HEK293 (cell line): ENCODE measurements at regions not wholly inside any gene's neighbourhood (a gene's known extent, or its start where the extent isn't known, plus 50 kb on each side); places are given as distances from the start of the nearest gene placed in this dataset.
"Not testable (repeated sequence)": the region's sequence is repeated elsewhere in the genome, so short reads cannot be mapped to it uniquely, and the experiment has no call there.

Experiments
- CTCF ChIA-PET: fragments of 350-600 bp; formaldehyde crosslinking; extraction: SDS; loops from one replicate; lab custom pipeline; 2021; ENCODE audit warnings: antibody characterized with exemption; lab: Yijun Ruan, JAX
- POLR2A ChIA-PET: fragments of 300-600 bp; formaldehyde crosslinking; extraction: SDS; loops from one replicate; lab custom pipeline; 2020; ENCODE audit warnings: antibody characterized with exemption, inconsistent platforms; lab: Yijun Ruan, JAX
- H3K27ac ChIP-seq: fragments of 200-500 bp; sonication (Bioruptor generic); 2 replicates; pipeline ENCODE4 v1.5.1; 2014; ENCODE audit warnings: low read depth, low read length, control low read depth, inconsistent platforms; ENCODE audit errors: extremely low read depth
- H3K36me3 ChIP-seq, 2 experiments: fragments of 200-500 bp in 1 of 2; sonication (Bioruptor generic) in 1 of 2; 1 replicate in 1 of 2; 2 replicates in 1 of 2; pipeline ENCODE4 v1.5.1; 2014 to 2017; ENCODE audit warnings: inconsistent platforms in 2 of 2, low read length in 2 of 2; ENCODE audit not compliant: control insufficient read depth in 2 of 2, insufficient read depth in 1 of 2
- H3K4me1 ChIP-seq: fragments of 200-500 bp; sonication (Bioruptor generic); 2 replicates; pipeline ENCODE4 v1.5.1; 2014; ENCODE audit warnings: mild to moderate bottlenecking, low read length, inconsistent platforms; ENCODE audit not compliant: control insufficient read depth, insufficient read depth
- H3K4me3 ChIP-seq: 2 replicates; pipeline ENCODE4 v1.5.1; 2011; ENCODE audit warnings: low read depth, mild to moderate bottlenecking, control low read depth, low read length, moderate library complexity
- H3K9me3 ChIP-seq: fragments of 200-500 bp; sonication (Bioruptor generic); 2 replicates; pipeline ENCODE4 v1.5.1; 2014; ENCODE audit warnings: low read depth, low read length, inconsistent platforms; ENCODE audit not compliant: control insufficient read depth, insufficient read depth
- GLI2 ChIP-seq: fragments of 450-650 bp; formaldehyde crosslinking; IDR thresholded peaks from 2 replicates; pipeline ENCODE4; 2017; ENCODE audit warnings: missing biosample characterization, missing genetic modification characterization, low read depth, borderline replicate concordance
- HOXD13 ChIP-seq: sonication (generic); formaldehyde crosslinking; IDR thresholded peaks from 2 replicates; pipeline ENCODE4 v1.8.0; 2022; ENCODE audit warnings: missing genetic modification reagents, borderline replicate concordance
- OSR2 ChIP-seq: fragments of 450-650 bp; formaldehyde crosslinking; IDR thresholded peaks from 2 replicates; pipeline ENCODE4 v1.5.1; 2016; ENCODE audit warnings: missing biosample characterization, missing genetic modification characterization
- PRDM6 ChIP-seq: fragments of 450-650 bp; formaldehyde crosslinking; IDR thresholded peaks from 2 replicates; pipeline ENCODE4 v1.5.1; 2017; ENCODE audit warnings: missing biosample characterization, missing genetic modification characterization
- SALL2 ChIP-seq: fragments of 450-650 bp; formaldehyde crosslinking; IDR thresholded peaks from 2 replicates; pipeline ENCODE4 v1.5.0; 2017; ENCODE audit warnings: missing biosample characterization, mild to moderate bottlenecking, missing genetic modification characterization, borderline replicate concordance
- SCRT1 ChIP-seq: fragments of 450-650 bp; formaldehyde crosslinking; IDR thresholded peaks from 2 replicates; pipeline ENCODE4 v1.5.1; 2016; ENCODE audit warnings: missing biosample characterization, missing genetic modification characterization, borderline replicate concordance
- ZFP3 ChIP-seq: fragments of 450-650 bp; formaldehyde crosslinking; IDR thresholded peaks from 2 replicates; pipeline ENCODE4 v1.5.1; 2016; ENCODE audit warnings: low read depth, missing biosample characterization, missing genetic modification characterization
- ZFP37 ChIP-seq: fragments of 450-650 bp; formaldehyde crosslinking; IDR thresholded peaks from 2 replicates; pipeline ENCODE4 v1.5.1; 2016; ENCODE audit warnings: missing biosample characterization, missing genetic modification characterization
- ZFP41 ChIP-seq: fragments of 450-650 bp; formaldehyde crosslinking; IDR thresholded peaks from 2 replicates; pipeline ENCODE4 v1.5.1; 2016; ENCODE audit warnings: missing biosample characterization, missing genetic modification characterization, borderline replicate concordance
- ZNF112 ChIP-seq: fragments of 450-650 bp; formaldehyde crosslinking; IDR thresholded peaks from 2 replicates; pipeline ENCODE4 v1.5.0; 2017; ENCODE audit warnings: missing biosample characterization, missing genetic modification characterization
- ZNF2 ChIP-seq: fragments of 450-650 bp; formaldehyde crosslinking; IDR thresholded peaks from 2 replicates; pipeline ENCODE4 v1.5.1; 2016; ENCODE audit warnings: missing biosample characterization, missing genetic modification characterization
- ZNF202 ChIP-seq: fragments of 450-650 bp; formaldehyde crosslinking; IDR thresholded peaks from 2 replicates; pipeline ENCODE4 v1.5.1; 2016; ENCODE audit warnings: missing biosample characterization, missing genetic modification characterization, borderline replicate concordance
- ZNF223 ChIP-seq: fragments of 450-650 bp; formaldehyde crosslinking; IDR thresholded peaks from 2 replicates; pipeline ENCODE4 v1.5.1; 2016; ENCODE audit warnings: missing biosample characterization, missing genetic modification characterization
- ZNF311 ChIP-seq: fragments of 450-650 bp; formaldehyde crosslinking; IDR thresholded peaks from 2 replicates; pipeline ENCODE4 v1.5.1; 2017; ENCODE audit warnings: missing biosample characterization, missing genetic modification characterization, borderline replicate concordance
- ZNF518A ChIP-seq: fragments of 450-650 bp; formaldehyde crosslinking; conservative IDR thresholded peaks from 2 replicates; pipeline ENCODE4 v1.5.1; 2016; ENCODE audit warnings: low read depth, missing biosample characterization, missing genetic modification characterization
- ZNF555 ChIP-seq: fragments of 450-650 bp; formaldehyde crosslinking; conservative IDR thresholded peaks from 2 replicates; pipeline ENCODE4 v1.5.1; 2017; ENCODE audit warnings: missing biosample characterization, mild to moderate bottlenecking, missing genetic modification characterization, inconsistent platforms
- ZNF558 ChIP-seq: fragments of 450-650 bp; formaldehyde crosslinking; IDR thresholded peaks from 2 replicates; pipeline ENCODE4 v1.5.1; 2016; ENCODE audit warnings: missing biosample characterization, missing genetic modification characterization
- ZNF600 ChIP-seq: fragments of 450-650 bp; formaldehyde crosslinking; IDR thresholded peaks from 2 replicates; pipeline ENCODE4 v1.5.1; 2016; ENCODE audit warnings: missing biosample characterization, missing genetic modification characterization
- ZNF621 ChIP-seq: fragments of 450-650 bp; formaldehyde crosslinking; IDR thresholded peaks from 2 replicates; pipeline ENCODE4 v1.5.1; 2017; ENCODE audit warnings: missing biosample characterization, missing genetic modification characterization
- ZNF623 ChIP-seq: fragments of 450-650 bp; formaldehyde crosslinking; IDR thresholded peaks from 2 replicates; pipeline ENCODE4 v1.5.1; 2016; ENCODE audit warnings: missing biosample characterization, missing genetic modification characterization
- ZNF654 ChIP-seq: fragments of 450-650 bp; formaldehyde crosslinking; IDR thresholded peaks from 2 replicates; pipeline ENCODE4 v1.5.1; 2016; ENCODE audit warnings: low read depth, missing biosample characterization, missing genetic modification characterization
- ZNF660 ChIP-seq: fragments of 450-650 bp; IDR thresholded peaks from 2 replicates; pipeline ENCODE4 v1.5.1; 2018; ENCODE audit warnings: missing biosample characterization, mild to moderate bottlenecking, missing genetic modification characterization
- ZSCAN16 ChIP-seq: fragments of 450-650 bp; formaldehyde crosslinking; IDR thresholded peaks from 2 replicates; pipeline ENCODE4 v1.5.1; 2016; ENCODE audit warnings: missing biosample characterization, missing genetic modification characterization
- ZSCAN30 ChIP-seq: fragments of 450-650 bp; IDR thresholded peaks from 2 replicates; pipeline ENCODE4 v1.5.1; 2018; ENCODE audit warnings: missing biosample characterization, mild to moderate bottlenecking, missing genetic modification characterization, moderate library complexity

- no peak for TF ChIP-seq ZNF621 (tag by site-specific recombination)
- TF ChIP-seq ZNF600 (tag by site-specific recombination), result no peak
Observed at GRCh38 chr12:105658389-105658788, 327.9 kb downstream of the C12orf75 start (continued).

DNA sequence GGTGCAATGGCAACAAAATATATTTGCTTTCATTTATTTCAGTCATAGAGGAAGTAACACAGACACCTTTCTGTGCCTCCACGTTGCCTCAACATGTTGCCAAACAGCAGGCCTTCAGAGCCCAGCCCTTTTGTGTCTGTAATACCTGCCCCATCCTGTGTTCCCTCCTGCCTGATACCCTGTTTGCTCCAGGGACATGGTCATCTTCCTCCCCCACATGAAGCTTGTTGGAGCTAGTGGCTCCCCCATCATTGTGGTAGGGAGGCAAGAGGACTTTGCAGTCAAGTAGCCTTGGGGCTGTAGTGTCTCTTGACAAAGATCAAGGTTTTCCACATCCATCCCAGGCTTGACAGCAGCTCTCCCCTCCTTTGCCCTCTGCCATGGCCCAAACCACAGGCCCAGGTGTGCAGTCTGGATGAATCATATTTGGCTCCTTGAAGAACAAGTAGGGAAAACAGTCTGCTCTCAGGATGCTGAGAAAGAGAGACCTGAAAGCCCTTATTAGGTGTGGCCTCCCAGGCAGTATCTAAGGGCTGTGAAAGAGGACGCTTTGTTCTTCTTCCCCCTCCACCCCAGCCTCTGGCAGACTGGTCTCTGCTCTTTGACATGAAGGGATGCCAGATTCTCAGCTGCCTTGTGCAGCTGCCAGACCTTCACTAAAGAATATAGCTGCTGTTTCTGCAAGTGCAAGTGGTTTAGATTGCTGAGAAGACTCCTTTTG, 329.0 kb downstream of the C12orf75 start:
- POLR2A ChIA-PET, result no interaction called here
- no peak for TF ChIP-seq ZSCAN30 (tag by site-specific recombination)
- no peak for TF ChIP-seq OSR2 (tag by site-specific recombination)
- no peak for TF ChIP-seq SALL2
- TF ChIP-seq ZNF112 (tag by site-specific recombination), result no peak
- no peak for TF ChIP-seq ZNF555 (tag by site-specific recombination)
- TF ChIP-seq HOXD13 (CRISPR knock-in tag), result no peak
- Histone ChIP-seq H3K4me1 (no peaks in the 10 kb centered on the region), H3K9me3 (no peaks in the 10 kb centered on the region), H3K27ac (no peak overlapping the region), H3K36me3 (no peaks in the 10 kb centered on the region), H3K4me3 (no peak overlapping the region)
- CTCF ChIA-PET, result no interaction called here

DNA sequence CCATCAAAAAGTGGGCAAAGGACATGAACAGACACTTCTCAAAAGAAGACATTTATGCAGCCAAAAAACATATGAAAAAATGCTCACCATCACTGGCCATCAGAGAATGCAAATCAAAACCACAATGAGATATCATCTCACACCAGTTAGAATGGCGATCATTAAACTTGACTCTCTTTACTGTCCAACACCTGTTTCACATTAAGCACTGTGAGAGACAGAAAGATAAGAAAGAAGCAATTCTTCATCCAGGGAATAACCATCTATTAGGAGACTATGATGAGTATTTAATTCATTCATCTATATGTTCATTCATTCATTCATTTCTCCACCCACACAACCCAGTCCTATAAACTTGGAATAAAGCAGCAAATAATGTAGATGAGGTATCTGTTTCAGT, 334.3 kb downstream of the C12orf75 start:
- H3K36me3 ChIP-seq, H3K9me3 ChIP-seq, H3K4me1 ChIP-seq, H3K4me3 ChIP-seq, H3K27ac ChIP-seq, POLR2A ChIA-PET: not testable (repeated sequence)
- CTCF ChIA-PET, result interaction anchor here (0.6 kb wide), 1 partner anchor 76 kb away, joined by 3 read pairs; no protein-coding TSS in a partner anchor

DNA sequence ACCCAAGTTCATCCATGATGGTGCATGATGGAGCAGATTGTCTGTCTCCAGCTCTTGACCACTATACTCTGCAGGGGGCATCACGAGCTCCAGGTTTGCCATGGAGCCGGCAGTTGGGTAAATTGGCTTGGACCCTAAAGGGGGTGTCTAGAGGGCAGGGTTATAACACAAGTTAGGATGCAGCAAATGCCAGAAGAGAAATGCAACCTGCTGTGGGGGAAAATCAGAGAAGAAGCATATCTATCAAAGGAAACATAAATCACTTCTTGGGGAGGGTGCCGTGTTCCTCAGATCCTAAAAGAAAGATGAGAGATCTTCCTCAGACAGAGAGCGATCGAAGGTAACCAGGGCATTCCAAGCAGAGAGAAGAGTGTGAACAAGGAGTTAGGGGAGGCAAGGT, 334.9 kb downstream of the C12orf75 start:
- Histone ChIP-seq H3K27ac (no peak overlapping the region), H3K4me3 (no peak overlapping the region), H3K36me3 (no peaks in the 10 kb centered on the region), H3K9me3 (no peaks in the 10 kb centered on the region), H3K4me1 (no peaks in the 10 kb centered on the region)
- CTCF ChIA-PET, result interaction anchor here (0.6 kb wide), 1 partner anchor 76 kb away, joined by 3 read pairs; no protein-coding TSS in a partner anchor
- POLR2A ChIA-PET, result no interaction called here
- TF ChIP-seq ZNF2 (tag by site-specific recombination) (no peak), PRDM6 (tag by site-specific recombination) (no peak), ZNF202 (tag by site-specific recombination) (no peak), ZNF518A (tag by site-specific recombination) (no peak), ZNF660 (tag by site-specific recombination) (no peak), ZFP37 (tag by site-specific recombination) (no peak), ZNF558 (no peak), ZSCAN16 (tag by site-specific recombination) (no peak), ZNF311 (no peak), ZNF623 (tag by site-specific recombination) (no peak), ZNF223 (tag by site-specific recombination) (no peak), ZFP41 (no peak), SCRT1 (no peak), ZNF654 (tag by site-specific recombination) (no peak), ZFP3 (tag by site-specific recombination) (no peak), GLI2 (tag by site-specific recombination) (no peak)
